H7 (cell line): ENCODE measurements at regions not wholly inside any gene's neighbourhood (a gene's known extent, or its start where the extent isn't known, plus 50 kb on each side); places are given as distances from the start of the nearest gene placed in this dataset.

Source experiments
- DNase-seq: peaks from one replicate; pipeline ENCODE4 v3.0.0; 2012
- H3K27me3 ChIP-seq: 2 replicates; pipeline ENCODE4 v1.6.0; 2011; ENCODE audit warnings: mild to moderate bottlenecking, low read length; ENCODE audit not compliant: control insufficient read depth, insufficient read depth
- H3K36me3 ChIP-seq: replicated peaks from 2 replicates; pipeline ENCODE4 v1.5.1; 2011; ENCODE audit warnings: low read length; ENCODE audit not compliant: control insufficient read depth, insufficient read depth
- H3K4me3 ChIP-seq: 2 replicates; pipeline ENCODE4 v1.5.1; 2011; ENCODE audit warnings: low read depth, mild to moderate bottlenecking, control low read depth, low read length, moderate library complexity; ENCODE audit not compliant: insufficient read depth

GRCh38 chr1:48102766-48103165 is 105.6 kb upstream of the TRABD2B start:
- DNase-seq, result no peak
- no peak overlapping the region for H3K4me3 ChIP-seq
- H3K27me3 ChIP-seq, result peaks cover 1% of the 10 kb centered on the region; the same call in 1 of the 2 replicates
- H3K36me3 ChIP-seq, result no peaks in the 10 kb centered on the region

GRCh38 chr1:48099072-48099773 is 102.0 kb upstream of the TRABD2B start:
- Histone ChIP-seq H3K27me3 (peaks cover 4% of the 10 kb centered on the region; the same call in 1 of the 2 replicates), H3K36me3 (no peaks in the 10 kb centered on the region), H3K4me3 (no peak overlapping the region)
- no peak for DNase-seq

GRCh38 chr1:48093696-48094528 is 96.7 kb upstream of the TRABD2B start:
- peaks cover 13% of the 10 kb centered on the region for H3K27me3 ChIP-seq
- peak; percentile 90 for DNase-seq
- H3K4me3 ChIP-seq, result no peak overlapping the region
- H3K36me3 ChIP-seq, result no peaks in the 10 kb centered on the region

DNA sequence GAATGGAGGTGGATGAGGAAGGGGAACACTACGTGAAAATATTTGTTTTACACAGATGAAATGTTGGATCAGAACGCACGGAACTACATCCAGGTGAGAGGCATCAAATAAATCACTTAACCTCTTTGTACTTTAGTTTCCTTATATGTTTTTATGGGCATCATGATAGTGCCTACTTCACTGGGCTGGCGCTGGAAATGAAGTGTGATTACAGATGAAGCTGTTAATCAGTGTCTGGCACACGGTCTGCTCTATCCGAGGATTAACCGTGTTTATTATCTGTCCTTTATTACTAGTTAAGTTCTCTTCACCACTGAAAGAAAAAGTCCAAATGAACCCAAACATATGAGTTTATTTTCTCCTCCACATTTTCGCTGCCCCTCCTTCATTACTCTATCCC is 96.0 kb upstream of the TRABD2B start:
- H3K36me3 ChIP-seq, result no peaks in the 10 kb centered on the region
- peaks cover 11% of the 10 kb centered on the region for H3K27me3 ChIP-seq
- DNase-seq, result no peak
- H3K4me3 ChIP-seq, result no peak overlapping the region

DNA sequence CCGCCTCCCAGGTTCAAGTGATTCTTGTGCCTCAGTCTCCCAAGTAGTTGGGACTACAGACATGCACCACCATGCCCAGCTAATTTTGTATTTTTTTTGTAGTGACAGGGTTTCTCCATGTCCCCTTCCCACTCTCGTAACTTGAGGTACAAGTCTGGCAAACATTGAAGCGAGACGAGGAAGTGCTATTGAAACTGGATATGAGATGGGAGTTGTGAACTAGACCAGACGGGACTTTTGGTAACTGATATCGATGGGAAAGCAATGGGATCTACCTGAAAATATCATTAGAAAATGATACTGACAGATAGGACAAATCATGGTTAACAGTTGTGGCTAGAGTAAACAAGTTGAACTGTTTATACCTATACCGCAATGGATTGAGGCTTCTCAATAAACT is 95.2 kb upstream of the TRABD2B start:
- no peaks in the 10 kb centered on the region for H3K36me3 ChIP-seq
- H3K4me3 ChIP-seq, result no peak overlapping the region
- H3K27me3 ChIP-seq, result peaks cover 11% of the 10 kb centered on the region
- DNase-seq, result no peak

DNA sequence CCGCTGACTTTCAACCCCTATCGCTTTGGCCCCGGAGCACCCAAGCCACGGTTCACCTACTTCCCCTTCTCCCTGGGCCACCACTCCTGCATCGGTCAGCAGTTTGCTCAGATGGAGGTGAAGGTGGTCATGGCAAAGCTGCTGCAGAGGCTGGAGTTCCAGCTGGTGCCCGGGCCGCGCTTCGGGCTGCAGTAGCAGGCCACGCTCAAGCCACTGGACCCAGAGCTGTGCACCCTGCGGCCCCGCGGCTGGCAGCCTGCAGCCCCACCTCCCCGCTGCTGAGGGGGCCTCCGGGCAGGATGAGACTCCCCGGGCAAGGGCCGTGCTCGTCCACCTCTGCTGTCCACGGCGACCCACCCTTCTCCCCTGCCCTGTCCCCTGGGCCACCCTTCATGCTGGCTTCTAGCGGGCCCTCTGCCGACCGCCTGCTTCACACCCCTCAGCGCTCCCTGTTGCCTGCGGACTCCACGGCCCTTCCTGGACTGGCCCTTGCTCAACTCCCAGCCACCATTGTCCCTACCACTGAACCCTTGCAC is 92.2 kb upstream of the TRABD2B start:
- Histone ChIP-seq H3K4me3 (no peak overlapping the region), H3K36me3 (no peaks in the 10 kb centered on the region), H3K27me3 (peaks cover 12% of the 10 kb centered on the region)
- DNase-seq, result peak; percentile 29

GRCh38 chr1:48084826-48085225 is 87.6 kb upstream of the TRABD2B start:
- Histone ChIP-seq H3K36me3 (no peaks in the 10 kb centered on the region), H3K27me3 (peaks cover 4% of the 10 kb centered on the region; the same call in 1 of the 2 replicates), H3K4me3 (no peak overlapping the region)
- no peak for DNase-seq

DNA sequence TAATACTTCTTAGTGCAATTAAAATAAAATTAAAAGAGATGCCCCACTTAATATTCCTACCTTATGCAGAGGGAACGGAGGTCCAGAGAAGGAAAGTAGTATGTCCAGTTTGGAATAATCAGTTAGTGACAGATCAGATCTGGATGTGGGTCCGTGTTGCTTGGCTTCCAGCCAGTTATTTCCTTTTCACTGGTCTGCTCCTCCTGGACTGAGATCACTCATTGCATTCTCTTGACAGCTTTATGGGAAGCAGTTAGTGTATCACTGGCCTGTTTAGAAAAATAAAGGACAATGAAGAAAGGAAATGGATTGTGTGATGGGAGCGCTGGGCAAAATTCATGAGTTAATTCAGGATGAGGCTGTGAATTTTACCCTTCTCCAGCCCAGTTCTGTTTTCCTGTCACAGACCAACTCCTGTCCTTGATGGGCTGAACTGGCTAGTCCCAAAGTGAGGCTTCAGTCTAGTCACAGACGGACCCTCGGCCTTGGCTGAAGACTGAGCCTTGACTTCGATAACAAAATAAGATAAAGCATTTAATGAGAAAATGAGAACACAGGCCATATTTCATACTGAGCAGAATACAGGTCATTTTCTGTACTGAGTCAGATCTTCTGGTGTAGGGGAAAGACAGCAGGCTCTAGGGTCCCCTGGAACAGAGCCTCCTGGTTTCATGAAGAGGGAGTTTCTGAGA is 85.2 kb upstream of the TRABD2B start:
- H3K27me3 ChIP-seq, result peaks cover 4% of the 10 kb centered on the region; the same call in 1 of the 2 replicates
- DNase-seq, result no peak
- no peaks in the 10 kb centered on the region for H3K36me3 ChIP-seq
- no peak overlapping the region for H3K4me3 ChIP-seq

GRCh38 chr1:48080331-48081255 is 83.4 kb upstream of the TRABD2B start:
- no peak for DNase-seq
- Histone ChIP-seq H3K4me3 (no peak overlapping the region), H3K27me3 (peaks cover 4% of the 10 kb centered on the region; the same call in 1 of the 2 replicates), H3K36me3 (no peaks in the 10 kb centered on the region)

GRCh38 chr1:48079096-48079495 is 81.9 kb upstream of the TRABD2B start:
- Histone ChIP-seq H3K4me3 (no peak overlapping the region), H3K27me3 (no peaks in the 10 kb centered on the region; the same call in 1 of the 2 replicates), H3K36me3 (no peaks in the 10 kb centered on the region)
- DNase-seq, result no peak

GRCh38 chr1:48077795-48078222 is 80.6 kb upstream of the TRABD2B start:
- DNase-seq, result no peak
- H3K4me3 ChIP-seq, result no peak overlapping the region
- no peaks in the 10 kb centered on the region for H3K36me3 ChIP-seq
- H3K27me3 ChIP-seq, result no peaks in the 10 kb centered on the region; the same call in 1 of the 2 replicates

GRCh38 chr1:48076017-48076416 is 78.8 kb upstream of the TRABD2B start:
- Histone ChIP-seq H3K27me3 (no peaks in the 10 kb centered on the region; the same call in 1 of the 2 replicates), H3K36me3 (no peaks in the 10 kb centered on the region), H3K4me3 (no peak overlapping the region)
- no peak for DNase-seq

DNA sequence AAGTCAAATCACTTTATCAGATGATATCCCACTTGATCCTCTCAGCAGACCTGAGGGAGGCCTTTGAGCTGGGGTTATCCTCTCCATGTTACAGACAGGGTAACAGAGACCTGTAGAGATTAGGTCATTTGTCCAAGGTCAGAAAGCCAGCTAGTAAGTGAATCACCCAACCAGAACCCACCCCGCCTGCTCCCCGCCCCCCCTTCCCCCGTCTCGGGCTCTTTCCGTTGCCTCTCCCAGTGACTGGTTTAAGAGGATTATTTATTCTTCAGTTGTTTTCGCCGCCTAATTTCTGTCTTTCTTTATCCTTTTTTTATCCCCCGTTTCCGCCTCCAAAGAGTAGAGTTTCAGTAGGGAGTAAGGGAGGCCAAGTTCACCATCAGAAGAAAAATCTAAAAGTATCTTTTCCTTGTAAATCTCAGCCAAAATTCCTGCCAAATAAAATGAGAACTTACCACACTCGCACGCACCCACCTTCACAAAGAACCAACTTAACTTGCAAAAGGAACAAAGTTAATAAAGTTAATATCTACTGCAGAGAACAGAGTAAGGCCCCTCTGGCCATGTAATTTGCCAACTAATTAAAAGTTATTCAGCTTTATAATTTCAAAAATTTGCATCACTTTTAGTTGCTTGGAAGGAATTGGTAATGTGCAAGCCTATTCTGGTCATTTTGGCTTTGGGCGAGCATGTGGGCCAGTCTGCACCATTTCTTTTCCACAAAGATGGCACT is 76.8 kb upstream of the TRABD2B start:
- no peak for DNase-seq
- no peaks in the 10 kb centered on the region for H3K36me3 ChIP-seq
- H3K27me3 ChIP-seq, result no peaks in the 10 kb centered on the region; the same call in 1 of the 2 replicates
- no peak overlapping the region for H3K4me3 ChIP-seq
